Neural cell (in vitro differentiated cells): ENCODE measurements at regions not wholly inside any gene's neighbourhood (a gene's known extent, or its start where the extent isn't known, plus 50 kb on each side); places are given as distances from the start of the nearest gene placed in this dataset.

Experiments used
- H2AFZ ChIP-seq: fragments of 200-600, 300-800 bp; sonication (generic), shearing (Covaris generic); 2 replicates; pipeline ENCODE4 v1.6.0; 2014; ENCODE audit warnings: low read depth, mild to moderate bottlenecking, antibody characterized with exemption, low read length, moderate library complexity
- H3F3A ChIP-seq: fragments of 200-600 bp; shearing (Covaris generic); 2 replicates; pipeline ENCODE4 v1.6.1; 2016; ENCODE audit warnings: mild to moderate bottlenecking, moderate library complexity, mixed read lengths, antibody characterized with exemption, low read length; ENCODE audit not compliant: insufficient read depth, poor library complexity, severe bottlenecking
- H3K27ac ChIP-seq: fragments of 200-600, 300-800 bp; sonication (generic), shearing (Covaris generic); 2 replicates; pipeline ENCODE4 v1.5.1; 2014; ENCODE audit warnings: mild to moderate bottlenecking, low read length, moderate library complexity
- H3K27me3 ChIP-seq: fragments of 300-800, 200-600 bp; sonication (generic), shearing (Covaris generic); 2 replicates; pipeline ENCODE4 v1.6.0; 2014; ENCODE audit warnings: mild to moderate bottlenecking, low read depth, low read length, moderate library complexity; ENCODE audit not compliant: insufficient read depth
- H3K36me3 ChIP-seq: fragments of 300-800, 200-600 bp; sonication (generic), shearing (Covaris generic); 2 replicates; pipeline ENCODE4 v1.5.1; 2014; ENCODE audit warnings: mild to moderate bottlenecking, antibody characterized with exemption, low read length, moderate library complexity; ENCODE audit not compliant: insufficient read depth
- H3K4me2 ChIP-seq: fragments of 300-800, 200-600 bp; sonication (generic), shearing (Covaris generic); 2 replicates; pipeline ENCODE4 v1.6.0; 2014; ENCODE audit warnings: mild to moderate bottlenecking, low read length
- H3K4me3 ChIP-seq: fragments of 300-800, 200-600 bp; sonication (generic), shearing (Covaris generic); 2 replicates; pipeline ENCODE4 v1.5.1; 2014; ENCODE audit warnings: mild to moderate bottlenecking, low read length, moderate library complexity
- H3K79me2 ChIP-seq: fragments of 200-600 bp; shearing (Covaris generic); replicated peaks from 2 replicates; pipeline ENCODE4 v1.6.0; 2014; ENCODE audit warnings: mild to moderate bottlenecking, low read length, moderate library complexity; ENCODE audit not compliant: insufficient read depth
- H3K9ac ChIP-seq: fragments of 300-800, 200-600 bp; sonication (generic), shearing (Covaris generic); 2 replicates; pipeline ENCODE4 v1.6.1; 2016; ENCODE audit warnings: mild to moderate bottlenecking, low read length, mixed read lengths
- H3K9me2 ChIP-seq: fragments of 200-600 bp; shearing (Covaris generic); 2 replicates; pipeline ENCODE4 v1.6.1; 2016; ENCODE audit warnings: mild to moderate bottlenecking, low read length, mixed read lengths; ENCODE audit not compliant: insufficient read depth
- H3K9me3 ChIP-seq: fragments of 200-600, 300-800 bp; sonication (generic), shearing (Covaris generic); 2 replicates; pipeline ENCODE4 v1.6.1; 2016; ENCODE audit warnings: mild to moderate bottlenecking, mixed run types, low read length, moderate library complexity, mixed read lengths
- H4K20me1 ChIP-seq: fragments of 200-600 bp; shearing (Covaris generic); 2 replicates; pipeline ENCODE4 v1.6.1; 2016; ENCODE audit warnings: mild to moderate bottlenecking, mixed run types; ENCODE audit not compliant: insufficient read depth
- CTCF ChIP-seq: fragments of 450-650 bp; IDR thresholded peaks from 2 replicates; pipeline ENCODE4 v1.5.1; 2014; ENCODE audit warnings: antibody characterized with exemption, mild to moderate bottlenecking, moderate library complexity; ENCODE audit not compliant: poor library complexity, severe bottlenecking
- EP300 ChIP-seq: fragments of 450-650 bp; conservative IDR thresholded peaks from 2 replicates; pipeline ENCODE4 v1.6.1; 2014; ENCODE audit warnings: antibody characterized with exemption, mild to moderate bottlenecking, moderate library complexity; ENCODE audit not compliant: poor library complexity, severe bottlenecking
- EZH2 ChIP-seq: fragments of 200-600, 300-800 bp; shearing (Covaris generic), sonication (generic); IDR thresholded peaks from 2 replicates; pipeline ENCODE4 v1.6.1; 2014; ENCODE audit warnings: antibody characterized with exemption, low read length, borderline replicate concordance, mild to moderate bottlenecking; ENCODE audit not compliant: insufficient read depth, poor library complexity, severe bottlenecking
- MXI1 ChIP-seq: fragments of 450-650 bp; conservative IDR thresholded peaks from 2 replicates; pipeline ENCODE4 v1.6.1; 2014; ENCODE audit warnings: antibody characterized with exemption, mild to moderate bottlenecking; ENCODE audit not compliant: poor library complexity, severe bottlenecking
- POLR2AphosphoS5 ChIP-seq: IDR thresholded peaks from 2 replicates; pipeline ENCODE4 v1.6.1; 2012
- RAD21 ChIP-seq: fragments of 450-650 bp; conservative IDR thresholded peaks from 2 replicates; pipeline ENCODE4 v1.6.1; 2014; ENCODE audit warnings: antibody characterized with exemption, mild to moderate bottlenecking, moderate library complexity
- SMC3 ChIP-seq: fragments of 450-650 bp; conservative IDR thresholded peaks from 2 replicates; pipeline ENCODE4 v1.6.1; 2014; ENCODE audit warnings: antibody characterized with exemption, mild to moderate bottlenecking, moderate library complexity; ENCODE audit not compliant: poor library complexity
- TAF1 ChIP-seq: IDR thresholded peaks from 2 replicates; pipeline ENCODE4 v1.6.1; 2012; ENCODE audit warnings: low read depth
- TF ChIP-seq, protein P1 (sequence below): IDR thresholded peaks from 2 replicates; pipeline ENCODE4 v1.6.1; 2012; ENCODE audit warnings: borderline replicate concordance

DNA sequence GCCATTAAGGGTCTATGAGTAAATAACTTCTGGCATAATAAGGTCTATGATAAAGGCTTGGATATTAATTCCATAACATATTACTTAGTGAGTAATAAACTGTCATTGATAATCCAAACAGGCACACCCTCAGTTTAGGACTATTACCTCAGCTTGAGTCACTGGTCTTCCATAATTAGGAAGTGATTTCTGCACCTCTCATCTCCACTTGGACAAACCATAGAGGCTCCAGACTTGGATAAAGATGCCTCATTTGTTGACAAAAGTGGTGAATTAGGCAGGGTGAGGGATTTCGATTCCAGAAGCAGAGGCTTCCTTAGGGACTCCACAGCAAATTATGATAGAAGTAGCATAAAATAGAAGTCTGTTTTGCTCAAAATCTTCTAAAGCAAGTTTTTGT lies 127.5 kb upstream of the MTAP start:
- H3K9me2 ChIP-seq: no peaks in the 10 kb centered on the region
- H2AFZ ChIP-seq: no peak overlapping the region
- H3K9ac ChIP-seq: no peak overlapping the region
- H3K27me3 ChIP-seq: no peaks in the 10 kb centered on the region
- no peaks in the 10 kb centered on the region for H3F3A ChIP-seq
- H3K36me3 ChIP-seq: no peaks in the 10 kb centered on the region
- no peaks in the 10 kb centered on the region for H4K20me1 ChIP-seq
- no peak overlapping the region for H3K4me3 ChIP-seq
- H3K9me3 ChIP-seq: no peaks in the 10 kb centered on the region
- no peak overlapping the region for H3K27ac ChIP-seq
- TF ChIP-seq MXI1 (no peak), TAF1 (no peak), SMC3 (no peak), EZH2 (no peak), POLR2AphosphoS5 (no peak), CTCF (no peak), RAD21 (no peak), EP300 (no peak)
- H3K79me2 ChIP-seq: no peaks in the 10 kb centered on the region
- H3K4me2 ChIP-seq: no peak overlapping the region

DNA sequence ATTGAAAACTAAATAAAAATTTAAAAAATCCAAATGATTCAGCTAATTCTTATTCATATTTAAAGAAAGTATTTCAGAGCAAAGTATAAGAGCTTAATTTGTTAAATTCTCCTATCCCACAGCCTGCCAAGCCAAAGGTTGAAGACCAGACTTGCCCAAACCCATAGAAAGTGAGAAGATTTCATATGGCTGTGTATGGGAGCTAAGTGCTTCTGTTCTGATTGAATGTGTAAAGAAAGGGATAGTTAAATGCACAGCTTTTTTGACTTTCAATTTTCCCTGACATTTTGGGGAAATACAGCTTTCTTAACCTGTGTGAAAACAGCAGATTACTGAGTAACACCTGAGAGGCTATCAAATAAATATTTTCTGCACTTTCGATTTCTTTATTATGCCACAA lies 125.0 kb upstream of the MTAP start:
- Histone ChIP-seq H3K4me3 (no peak overlapping the region), H4K20me1 (no peaks in the 10 kb centered on the region), H3K36me3 (no peaks in the 10 kb centered on the region), H3K9me2 (no peaks in the 10 kb centered on the region), H3K27me3 (no peaks in the 10 kb centered on the region), H2AFZ (no peak overlapping the region), H3K4me2 (no peak overlapping the region), H3K9ac (no peak overlapping the region), H3K79me2 (no peaks in the 10 kb centered on the region), H3K27ac (no peak overlapping the region), H3K9me3 (no peaks in the 10 kb centered on the region), H3F3A (no peaks in the 10 kb centered on the region)
- TF ChIP-seq TAF1 (no peak), SMC3 (no peak), RAD21 (no peak), CTCF (no peak), POLR2AphosphoS5 (no peak), EZH2 (no peak), EP300 (no peak), MXI1 (no peak)
- TF ChIP-seq, protein P1, sequence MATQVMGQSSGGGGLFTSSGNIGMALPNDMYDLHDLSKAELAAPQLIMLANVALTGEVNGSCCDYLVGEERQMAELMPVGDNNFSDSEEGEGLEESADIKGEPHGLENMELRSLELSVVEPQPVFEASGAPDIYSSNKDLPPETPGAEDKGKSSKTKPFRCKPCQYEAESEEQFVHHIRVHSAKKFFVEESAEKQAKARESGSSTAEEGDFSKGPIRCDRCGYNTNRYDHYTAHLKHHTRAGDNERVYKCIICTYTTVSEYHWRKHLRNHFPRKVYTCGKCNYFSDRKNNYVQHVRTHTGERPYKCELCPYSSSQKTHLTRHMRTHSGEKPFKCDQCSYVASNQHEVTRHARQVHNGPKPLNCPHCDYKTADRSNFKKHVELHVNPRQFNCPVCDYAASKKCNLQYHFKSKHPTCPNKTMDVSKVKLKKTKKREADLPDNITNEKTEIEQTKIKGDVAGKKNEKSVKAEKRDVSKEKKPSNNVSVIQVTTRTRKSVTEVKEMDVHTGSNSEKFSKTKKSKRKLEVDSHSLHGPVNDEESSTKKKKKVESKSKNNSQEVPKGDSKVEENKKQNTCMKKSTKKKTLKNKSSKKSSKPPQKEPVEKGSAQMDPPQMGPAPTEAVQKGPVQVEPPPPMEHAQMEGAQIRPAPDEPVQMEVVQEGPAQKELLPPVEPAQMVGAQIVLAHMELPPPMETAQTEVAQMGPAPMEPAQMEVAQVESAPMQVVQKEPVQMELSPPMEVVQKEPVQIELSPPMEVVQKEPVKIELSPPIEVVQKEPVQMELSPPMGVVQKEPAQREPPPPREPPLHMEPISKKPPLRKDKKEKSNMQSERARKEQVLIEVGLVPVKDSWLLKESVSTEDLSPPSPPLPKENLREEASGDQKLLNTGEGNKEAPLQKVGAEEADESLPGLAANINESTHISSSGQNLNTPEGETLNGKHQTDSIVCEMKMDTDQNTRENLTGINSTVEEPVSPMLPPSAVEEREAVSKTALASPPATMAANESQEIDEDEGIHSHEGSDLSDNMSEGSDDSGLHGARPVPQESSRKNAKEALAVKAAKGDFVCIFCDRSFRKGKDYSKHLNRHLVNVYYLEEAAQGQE: no peak
